Ishikawa (cell line): ENCODE measurements at regions not wholly inside any gene's neighbourhood (a gene's known extent, or its start where the extent isn't known, plus 50 kb on each side); places are given as distances from the start of the nearest gene placed in this dataset.

Experiments
- CEBPB ChIP-seq: IDR thresholded peaks from 2 replicates; pipeline ENCODE4 v1.6.1; 2012
- CREB1 ChIP-seq: IDR thresholded peaks from 2 replicates; pipeline ENCODE4 v1.6.1; 2012; ENCODE audit warnings: low read depth
- EGR1 ChIP-seq: IDR thresholded peaks from 2 replicates; pipeline ENCODE4 v1.6.1; 2012
- EP300 ChIP-seq: IDR thresholded peaks from 2 replicates; pipeline ENCODE4 v1.6.1; 2012; ENCODE audit warnings: borderline replicate concordance
- FOXM1 ChIP-seq: IDR thresholded peaks from 2 replicates; pipeline ENCODE4 v1.6.1; 2012; ENCODE audit warnings: low read depth, borderline replicate concordance
- NFIC ChIP-seq: IDR thresholded peaks from 2 replicates; pipeline ENCODE4 v1.6.1; 2012
- RAD21 ChIP-seq: IDR thresholded peaks from 2 replicates; pipeline ENCODE4 v1.6.1; 2012; ENCODE audit warnings: low read depth
- TAF1 ChIP-seq: IDR thresholded peaks from 2 replicates; pipeline ENCODE4 v1.6.1; 2012; ENCODE audit warnings: low read depth, mild to moderate bottlenecking
- TCF12 ChIP-seq: IDR thresholded peaks from 2 replicates; pipeline ENCODE4 v1.6.1; 2012; ENCODE audit warnings: low read depth
- TEAD4 ChIP-seq: IDR thresholded peaks from 2 replicates; pipeline ENCODE4 v1.6.1; 2012
- YY1 ChIP-seq: IDR thresholded peaks from 2 replicates; pipeline ENCODE4 v1.6.1; 2012; ENCODE audit warnings: low read depth
- ZBTB7A ChIP-seq: IDR thresholded peaks from 2 replicates; pipeline ENCODE4 v1.6.1; 2012; ENCODE audit warnings: low read depth
- TF ChIP-seq, protein P1 (sequence below): IDR thresholded peaks from 2 replicates; pipeline ENCODE4 v1.6.1; 2012; ENCODE audit warnings: low read depth, mild to moderate bottlenecking
- TF ChIP-seq, protein P2 (sequence below): IDR thresholded peaks from 2 replicates; pipeline ENCODE4 v1.6.1; 2012
- TF ChIP-seq, protein P3 (sequence below): IDR thresholded peaks from 2 replicates; pipeline ENCODE4 v1.6.1; 2012

DNA sequence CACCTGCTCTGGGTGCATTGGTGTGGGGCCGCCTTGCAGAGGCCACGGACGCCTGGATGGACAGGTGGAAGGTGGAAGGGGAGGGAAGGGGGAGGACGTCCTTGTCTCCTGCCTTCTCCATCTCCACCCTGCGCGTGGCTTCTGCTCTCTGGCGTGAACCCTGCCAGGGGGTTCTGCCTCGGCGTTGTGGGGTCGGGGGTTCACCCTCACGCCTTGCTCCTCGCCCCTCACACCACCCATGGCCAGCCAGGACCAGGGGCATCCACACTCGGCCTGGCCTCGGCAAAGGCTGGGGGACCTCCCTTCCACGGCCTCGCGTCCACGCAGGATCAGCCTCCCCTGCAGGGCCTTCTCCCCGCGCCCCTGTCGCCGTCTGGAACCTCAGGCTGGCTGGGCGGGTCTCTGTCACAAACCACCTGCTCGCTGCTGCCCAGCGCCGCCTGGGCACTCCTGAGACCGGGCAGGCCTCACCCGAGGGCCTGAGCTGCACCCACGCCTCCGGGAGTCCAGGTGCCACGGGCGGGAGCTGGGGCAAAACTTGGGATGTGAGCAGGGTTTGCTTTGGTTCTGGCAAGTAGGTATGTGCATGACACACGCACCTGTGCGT lies 655.9 kb downstream of the GALR1 start:
- TF ChIP-seq ZBTB7A (no peak), TAF1 (no peak), FOXM1 (no peak), TEAD4 (no peak), EP300 (no peak), YY1 (no peak), TCF12 (no peak)
- TF ChIP-seq, protein P1, sequence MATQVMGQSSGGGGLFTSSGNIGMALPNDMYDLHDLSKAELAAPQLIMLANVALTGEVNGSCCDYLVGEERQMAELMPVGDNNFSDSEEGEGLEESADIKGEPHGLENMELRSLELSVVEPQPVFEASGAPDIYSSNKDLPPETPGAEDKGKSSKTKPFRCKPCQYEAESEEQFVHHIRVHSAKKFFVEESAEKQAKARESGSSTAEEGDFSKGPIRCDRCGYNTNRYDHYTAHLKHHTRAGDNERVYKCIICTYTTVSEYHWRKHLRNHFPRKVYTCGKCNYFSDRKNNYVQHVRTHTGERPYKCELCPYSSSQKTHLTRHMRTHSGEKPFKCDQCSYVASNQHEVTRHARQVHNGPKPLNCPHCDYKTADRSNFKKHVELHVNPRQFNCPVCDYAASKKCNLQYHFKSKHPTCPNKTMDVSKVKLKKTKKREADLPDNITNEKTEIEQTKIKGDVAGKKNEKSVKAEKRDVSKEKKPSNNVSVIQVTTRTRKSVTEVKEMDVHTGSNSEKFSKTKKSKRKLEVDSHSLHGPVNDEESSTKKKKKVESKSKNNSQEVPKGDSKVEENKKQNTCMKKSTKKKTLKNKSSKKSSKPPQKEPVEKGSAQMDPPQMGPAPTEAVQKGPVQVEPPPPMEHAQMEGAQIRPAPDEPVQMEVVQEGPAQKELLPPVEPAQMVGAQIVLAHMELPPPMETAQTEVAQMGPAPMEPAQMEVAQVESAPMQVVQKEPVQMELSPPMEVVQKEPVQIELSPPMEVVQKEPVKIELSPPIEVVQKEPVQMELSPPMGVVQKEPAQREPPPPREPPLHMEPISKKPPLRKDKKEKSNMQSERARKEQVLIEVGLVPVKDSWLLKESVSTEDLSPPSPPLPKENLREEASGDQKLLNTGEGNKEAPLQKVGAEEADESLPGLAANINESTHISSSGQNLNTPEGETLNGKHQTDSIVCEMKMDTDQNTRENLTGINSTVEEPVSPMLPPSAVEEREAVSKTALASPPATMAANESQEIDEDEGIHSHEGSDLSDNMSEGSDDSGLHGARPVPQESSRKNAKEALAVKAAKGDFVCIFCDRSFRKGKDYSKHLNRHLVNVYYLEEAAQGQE: no peak
- TF ChIP-seq, protein P2, sequence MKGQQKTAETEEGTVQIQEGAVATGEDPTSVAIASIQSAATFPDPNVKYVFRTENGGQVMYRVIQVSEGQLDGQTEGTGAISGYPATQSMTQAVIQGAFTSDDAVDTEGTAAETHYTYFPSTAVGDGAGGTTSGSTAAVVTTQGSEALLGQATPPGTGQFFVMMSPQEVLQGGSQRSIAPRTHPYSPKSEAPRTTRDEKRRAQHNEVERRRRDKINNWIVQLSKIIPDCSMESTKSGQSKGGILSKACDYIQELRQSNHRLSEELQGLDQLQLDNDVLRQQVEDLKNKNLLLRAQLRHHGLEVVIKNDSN: no peak

DNA sequence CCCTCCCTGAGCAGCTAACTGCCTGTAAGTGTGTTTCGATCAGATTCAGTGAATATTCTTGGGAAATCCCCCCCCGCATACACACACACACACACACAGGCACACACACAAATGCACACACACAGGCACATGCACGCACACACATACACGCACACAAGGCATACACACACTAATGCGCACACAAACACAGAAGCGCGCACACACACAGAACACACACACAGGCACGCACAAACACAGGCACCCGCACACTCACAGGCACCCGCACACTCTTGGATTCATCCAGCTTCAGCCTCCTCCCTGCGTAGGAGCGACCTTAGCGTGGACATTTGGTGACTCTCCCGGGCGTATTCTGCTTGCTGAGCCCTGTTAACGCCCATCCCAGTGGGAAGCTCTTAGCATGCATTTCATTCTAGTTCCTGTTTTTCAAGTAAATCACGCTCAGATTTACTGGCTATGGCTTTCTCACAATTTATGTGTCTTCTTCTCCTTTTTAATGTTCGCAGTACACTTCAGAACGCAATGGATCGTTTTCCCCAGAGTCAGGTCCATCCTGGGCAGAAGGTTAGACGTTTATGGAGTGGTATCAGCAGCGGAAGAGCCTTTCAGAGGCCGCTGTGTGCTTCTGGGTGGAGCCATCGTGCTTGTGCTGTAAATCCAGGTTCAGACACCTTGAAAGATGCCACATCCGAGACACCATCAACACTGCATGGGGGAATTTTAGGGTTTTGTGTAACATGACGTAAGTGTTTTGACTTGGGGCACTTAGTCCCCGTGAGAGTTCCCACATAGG lies 656.6 kb downstream of the GALR1 start:
- no peak for TF ChIP-seq FOXM1
- TF ChIP-seq, protein P2: no peak
- no peak for TF ChIP-seq EP300
- TF ChIP-seq TEAD4: no peak
- TF ChIP-seq CREB1: no peak
- TF ChIP-seq TCF12: no peak
- TF ChIP-seq NFIC: no peak
- TF ChIP-seq RAD21: no peak
- TF ChIP-seq YY1: no peak
- TF ChIP-seq EGR1: no peak
- no peak for TF ChIP-seq ZBTB7A
- no peak for TF ChIP-seq CEBPB
- TF ChIP-seq, protein P1: no peak
- no peak for TF ChIP-seq TAF1
- TF ChIP-seq, protein P3, sequence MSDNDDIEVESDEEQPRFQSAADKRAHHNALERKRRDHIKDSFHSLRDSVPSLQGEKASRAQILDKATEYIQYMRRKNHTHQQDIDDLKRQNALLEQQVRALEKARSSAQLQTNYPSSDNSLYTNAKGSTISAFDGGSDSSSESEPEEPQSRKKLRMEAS: no peak

GRCh38 chr18:77910347-77910746 lies 660.7 kb downstream of the GALR1 start:
- TF ChIP-seq, protein P1: no peak
- TF ChIP-seq RAD21: no peak
- no peak for TF ChIP-seq NFIC

GRCh38 chr18:77911971-77912605 lies 662.4 kb downstream of the GALR1 start:
- TF ChIP-seq, protein P2: no peak
- TF ChIP-seq TCF12: no peak
- TF ChIP-seq RAD21: no peak
- TF ChIP-seq TAF1: no peak
- TF ChIP-seq, protein P3: no peak
- no peak for TF ChIP-seq TEAD4
- no peak for TF ChIP-seq CEBPB
- no peak for TF ChIP-seq NFIC
- TF ChIP-seq FOXM1: no peak
- no peak for TF ChIP-seq EGR1
- no peak for TF ChIP-seq YY1
- TF ChIP-seq ZBTB7A: no peak
